Skeletal muscle cell (primary cell): ENCODE measurements at regions not wholly inside any gene's neighbourhood (a gene's known extent, or its start where the extent isn't known, plus 50 kb on each side); places are given as distances from the start of the nearest gene placed in this dataset.
"Not testable (repeated sequence)": the region's sequence is repeated elsewhere in the genome, so short reads cannot be mapped to it uniquely, and the experiment has no call there.

ENCODE experiments used
- DNase-seq: peaks from one replicate; pipeline ENCODE4 v3.0.0-alpha.2; 2010; ENCODE audit warnings: low read depth
- H3K4me3 ChIP-seq: 2 replicates; pipeline ENCODE4 v1.5.1; 2011; ENCODE audit warnings: low read depth, mild to moderate bottlenecking, control low read depth, low read length, moderate library complexity

DNA sequence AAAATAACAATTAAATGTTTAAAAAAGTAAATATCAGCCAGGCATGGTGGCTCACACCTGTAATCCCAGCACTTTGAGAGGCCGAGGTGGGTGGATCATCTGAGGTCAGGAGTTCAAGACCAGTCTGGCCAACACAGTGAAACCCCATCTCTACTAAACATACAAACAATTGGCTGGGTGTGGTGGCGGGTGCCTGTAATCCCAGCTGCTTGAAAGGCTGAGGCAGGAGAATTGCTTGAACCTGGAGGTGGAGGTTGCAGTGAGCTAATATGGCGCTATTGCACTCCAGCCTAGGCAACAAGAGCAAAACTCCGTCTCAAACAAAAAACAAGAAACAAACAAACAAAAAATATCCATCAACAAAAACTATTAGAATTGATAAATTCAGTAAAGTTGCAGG lies 77.5 kb downstream of the SNX5 start:
- DNase-seq = not testable (repeated sequence)

DNA sequence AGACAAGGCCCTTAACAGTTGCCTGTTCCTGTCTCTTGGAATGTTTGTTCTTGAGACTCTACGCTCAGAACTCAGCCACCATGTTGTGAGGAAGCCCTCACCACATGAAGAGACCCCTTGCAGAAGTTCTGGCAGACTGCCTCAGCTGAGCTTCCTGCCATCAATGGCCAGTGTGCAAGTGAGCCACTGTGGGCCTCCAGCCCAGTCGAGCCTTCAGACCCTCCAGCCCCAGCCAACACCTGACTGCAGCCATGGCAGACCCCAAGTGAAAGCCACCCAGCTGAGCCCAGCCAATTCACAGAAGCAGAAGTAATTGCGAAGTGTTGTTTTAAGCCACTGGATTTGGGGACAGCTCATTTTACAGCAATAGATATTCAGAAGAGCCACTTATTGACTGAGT lies 78.3 kb downstream of the SNX5 start:
- H3K4me3 ChIP-seq = no peak overlapping the region
- no peak for DNase-seq

More for the DNA sequence above, 77.5 kb downstream of the SNX5 start:
- not testable (repeated sequence) for H3K4me3 ChIP-seq

DNA sequence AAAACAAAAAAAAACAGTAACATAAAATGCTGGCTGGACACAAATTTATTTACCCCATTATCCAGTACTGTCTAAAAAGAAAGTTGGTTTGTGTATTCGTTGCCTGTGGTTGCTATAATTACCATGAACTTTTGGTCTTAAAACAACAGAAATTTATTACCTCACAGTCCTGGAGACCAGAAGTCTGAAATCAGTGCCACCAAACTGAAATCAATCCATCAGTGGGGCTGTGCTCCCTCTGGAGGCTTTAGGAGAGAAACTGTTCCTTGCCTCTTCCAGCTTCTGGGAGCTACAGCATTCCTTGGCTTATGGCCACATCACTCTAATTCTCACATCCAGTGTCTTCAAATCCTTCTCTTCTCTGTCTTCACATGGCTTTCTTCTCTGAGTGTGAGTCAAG lies 79.4 kb downstream of the SNX5 start:
- DNase-seq = no peak
- H3K4me3 ChIP-seq = no peak overlapping the region

GRCh38 chr20:17888044-17888443 lies 80.5 kb downstream of the SNX5 start:
- H3K4me3 ChIP-seq = no peak overlapping the region
- no peak for DNase-seq

DNA sequence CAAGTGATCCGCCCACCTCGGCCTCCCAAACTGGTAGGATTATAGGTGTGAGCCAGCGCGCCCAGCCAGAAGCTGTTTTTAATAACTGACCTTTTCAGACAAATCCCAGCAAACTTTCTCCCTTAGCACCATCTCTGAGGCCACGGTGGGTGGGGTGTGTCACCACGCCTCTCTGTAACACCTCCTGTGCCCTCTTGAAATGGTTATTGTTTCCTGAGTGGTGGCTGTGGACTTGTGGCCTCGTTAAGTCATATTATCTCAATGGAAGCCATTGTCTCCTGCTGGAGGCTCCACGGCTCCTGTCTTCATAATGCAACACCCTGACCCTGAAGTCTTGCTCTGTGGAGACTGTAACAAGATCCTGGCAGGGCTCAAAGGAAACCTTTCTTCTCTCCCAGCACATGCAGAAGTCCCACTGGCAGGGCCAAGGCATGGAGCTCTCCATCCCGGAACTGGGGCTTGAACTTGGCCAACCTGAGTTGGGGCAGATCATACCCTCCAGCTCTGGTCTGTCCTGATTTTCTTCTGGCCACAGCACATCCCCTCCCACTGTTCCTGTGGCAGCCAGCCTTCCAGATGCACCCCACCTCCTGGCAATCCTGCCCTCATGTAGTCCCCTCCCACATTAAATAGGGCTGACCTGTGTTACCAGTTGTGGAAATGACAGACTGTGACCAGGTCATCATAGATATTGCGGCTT lies 81.1 kb downstream of the SNX5 start:
- no peak for DNase-seq
- H3K4me3 ChIP-seq = no peak overlapping the region

DNA sequence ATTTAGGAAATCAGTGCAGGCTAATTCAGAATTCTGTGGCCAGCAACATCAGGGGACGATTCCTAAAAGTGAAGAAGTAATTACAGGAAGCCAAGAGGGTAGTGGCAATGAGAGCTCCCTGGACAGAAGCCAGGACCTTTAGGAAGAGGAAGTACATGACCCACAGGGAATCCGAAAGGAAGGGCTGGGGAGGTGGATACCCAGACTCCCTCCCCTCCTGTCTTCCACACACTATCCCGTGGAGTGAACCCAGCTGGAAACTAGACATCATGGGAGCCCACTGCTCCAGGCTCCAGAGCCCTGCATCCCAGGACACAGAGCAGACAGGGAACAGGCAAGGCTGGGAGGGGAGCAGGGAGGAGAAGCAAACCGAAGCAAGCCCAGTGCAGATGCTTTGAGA lies 83.0 kb downstream of the SNX5 start:
- no peak overlapping the region for H3K4me3 ChIP-seq
- DNase-seq = no peak

- no peak for DNase-seq
Measured at GRCh38 chr20:17885076-17885475, 83.5 kb downstream of the SNX5 start.

GRCh38 chr20:17884307-17885003 lies 84.1 kb downstream of the SNX5 start:
- DNase-seq = no peak
- H3K4me3 ChIP-seq = no peak overlapping the region

More at GRCh38 chr20:17885076-17885475, 83.5 kb downstream of the SNX5 start:
- H3K4me3 ChIP-seq = no peak overlapping the region

DNA sequence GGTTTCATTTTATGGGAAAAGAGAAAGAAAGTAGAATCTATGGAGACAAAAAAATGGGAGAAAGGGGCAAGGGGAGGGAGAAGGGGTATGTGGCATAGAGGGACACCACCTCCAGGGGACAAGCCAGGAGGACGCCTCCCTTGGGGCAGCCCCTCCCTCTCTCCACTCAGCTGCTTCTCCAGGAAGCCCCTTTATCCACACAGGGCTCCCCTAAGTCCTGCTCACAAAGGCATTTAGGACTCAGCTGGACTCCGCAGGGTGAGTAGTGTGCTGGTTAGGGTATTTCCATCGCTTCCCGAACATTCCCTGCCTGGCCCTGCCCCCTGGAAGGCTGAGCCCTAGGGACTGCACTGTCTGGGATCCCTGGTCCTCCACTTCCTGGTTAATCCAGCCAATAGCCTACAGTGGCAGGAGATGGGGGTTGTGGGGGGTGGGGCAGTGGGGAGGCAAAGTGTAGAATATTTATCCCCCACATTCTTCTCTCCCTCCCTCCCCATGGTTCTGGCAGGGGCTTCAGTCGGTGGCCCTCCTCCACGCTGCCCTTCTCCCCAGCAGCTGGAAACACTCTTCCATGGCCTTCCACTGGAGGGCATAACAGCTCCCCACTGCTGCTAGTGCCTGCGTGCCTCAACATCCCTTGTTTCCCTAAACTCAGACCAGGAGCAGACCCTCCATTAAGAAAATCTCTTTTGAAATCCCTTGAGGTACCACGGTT lies 84.8 kb downstream of the SNX5 start:
- no peak for DNase-seq
- H3K4me3 ChIP-seq = no peak overlapping the region

GRCh38 chr20:17882834-17883591 lies 85.6 kb downstream of the SNX5 start:
- DNase-seq = no peak
- no peak overlapping the region for H3K4me3 ChIP-seq

- DNase-seq = no peak
- H3K4me3 ChIP-seq = no peak overlapping the region
Measured at GRCh38 chr20:17882065-17882833, 86.3 kb downstream of the SNX5 start.

- H3K4me3 ChIP-seq = no peak overlapping the region
- DNase-seq = no peak
Measured at GRCh38 chr20:17881741-17882064, 86.9 kb downstream of the SNX5 start.

DNA sequence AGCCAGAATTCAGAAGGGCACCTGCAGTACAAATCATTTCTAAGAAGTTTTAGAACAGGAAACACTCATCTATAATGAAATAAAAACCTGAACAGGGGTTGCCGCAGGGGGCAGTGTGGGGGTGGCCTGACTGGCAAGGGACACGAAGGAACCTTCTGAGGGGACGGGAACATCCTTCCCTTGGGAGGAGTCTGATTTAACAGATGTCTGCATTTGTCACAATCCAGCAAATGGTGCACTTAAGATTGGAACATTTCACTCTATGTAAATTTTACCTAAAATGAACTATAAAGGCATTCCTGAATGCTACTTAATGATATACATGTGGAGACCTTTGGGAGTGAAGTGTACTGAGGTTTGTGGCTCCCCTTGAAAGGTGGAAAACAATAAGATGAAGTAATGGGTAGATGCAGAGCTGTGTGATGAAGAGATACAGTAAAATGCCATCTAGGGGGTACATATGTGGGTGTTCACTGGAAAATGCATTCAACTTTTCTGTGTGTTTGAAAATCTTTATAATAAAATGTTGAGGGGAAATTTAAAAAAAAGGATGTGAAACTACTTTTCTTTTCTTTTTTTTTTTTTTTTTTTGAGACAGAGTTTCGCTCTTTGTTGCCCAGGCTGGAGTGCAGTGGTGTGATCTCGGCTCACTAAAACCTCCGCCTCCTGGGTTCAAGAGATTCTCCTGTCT lies 89.5 kb downstream of the SNX5 start:
- DNase-seq = no peak
- no peak overlapping the region for H3K4me3 ChIP-seq

GRCh38 chr20:17878069-17878911 lies 90.3 kb downstream of the SNX5 start:
- DNase-seq = no peak
- H3K4me3 ChIP-seq = no peak overlapping the region

DNA sequence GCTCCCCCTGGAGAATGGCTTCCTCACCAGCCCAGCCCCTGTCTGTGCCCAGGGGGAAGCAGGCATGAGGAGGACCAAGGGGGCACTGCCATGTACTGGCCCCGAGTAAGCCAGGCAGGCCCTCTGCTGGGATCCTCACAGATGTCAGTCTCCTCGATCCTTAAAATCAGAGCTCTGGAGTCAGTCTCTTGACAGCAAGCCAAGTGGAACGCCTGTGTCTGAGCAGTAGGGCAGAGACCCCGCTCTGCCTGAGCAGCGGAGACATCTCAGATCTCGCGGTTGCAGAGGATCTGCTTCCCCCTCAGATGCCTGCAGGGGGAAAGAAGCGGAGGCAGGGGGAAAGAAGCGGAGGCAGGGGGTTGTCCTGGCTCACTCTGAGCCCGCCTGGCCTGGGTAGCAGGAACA lies 92.6 kb downstream of the SNX5 start:
- no peak overlapping the region for H3K4me3 ChIP-seq
- DNase-seq = no peak

DNA sequence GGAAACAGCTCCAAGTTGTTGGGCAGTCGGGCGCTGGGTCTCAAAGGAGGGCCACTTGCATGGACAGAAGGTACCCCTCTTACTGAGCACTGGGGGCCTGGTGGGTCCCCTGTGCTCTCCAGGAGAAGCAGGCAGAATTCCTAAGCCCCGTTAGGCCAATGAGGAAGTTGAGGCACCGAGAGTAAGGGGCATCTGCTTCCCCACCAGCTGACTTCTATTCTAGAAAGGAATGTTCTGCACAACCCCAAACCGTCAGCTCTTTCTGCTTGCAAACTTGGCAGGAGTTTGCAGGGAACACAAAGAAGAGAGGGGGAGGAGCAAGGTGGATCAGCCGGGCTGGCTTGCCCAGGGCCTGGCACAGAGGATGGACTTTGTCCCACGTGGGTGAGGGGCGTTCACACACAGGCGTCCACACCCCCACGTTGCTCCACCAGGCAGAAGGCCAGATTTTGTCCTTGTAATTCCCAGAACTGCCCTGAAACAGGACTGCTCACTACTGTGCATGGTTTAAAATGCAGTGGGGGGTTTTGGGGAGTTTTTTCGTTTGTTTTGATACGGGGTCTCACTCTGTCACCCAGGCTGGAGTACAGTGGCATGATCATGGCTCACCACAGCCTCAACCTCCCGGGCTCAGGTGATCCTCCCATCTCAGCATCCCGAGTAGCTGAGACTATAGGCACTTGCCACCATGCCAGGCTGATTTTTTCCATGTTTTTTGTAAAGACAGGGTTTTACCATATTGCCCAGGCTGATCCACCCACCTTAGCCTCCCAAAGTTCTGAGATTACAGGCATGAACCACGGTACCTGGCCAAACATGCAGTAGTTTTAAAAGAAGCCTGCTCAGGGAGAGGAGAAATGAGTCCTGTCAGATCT lies 93.3 kb downstream of the SNX5 start:
- H3K4me3 ChIP-seq = no peak overlapping the region
- DNase-seq = peak; percentile 80
